ENCODE measurements at regions not wholly inside any gene's neighbourhood (a gene's known extent, or its start where the extent isn't known, plus 50 kb on each side); places are given as distances from the start of the nearest gene placed in this dataset.

- DNase-seq: peak in 3 of 58 donors; percentile 0 to 14 (median 1)
These were observed 98.3 kb upstream of the CAMK1G start for GRCh38 chr1:209485167-209485566.

DNA sequence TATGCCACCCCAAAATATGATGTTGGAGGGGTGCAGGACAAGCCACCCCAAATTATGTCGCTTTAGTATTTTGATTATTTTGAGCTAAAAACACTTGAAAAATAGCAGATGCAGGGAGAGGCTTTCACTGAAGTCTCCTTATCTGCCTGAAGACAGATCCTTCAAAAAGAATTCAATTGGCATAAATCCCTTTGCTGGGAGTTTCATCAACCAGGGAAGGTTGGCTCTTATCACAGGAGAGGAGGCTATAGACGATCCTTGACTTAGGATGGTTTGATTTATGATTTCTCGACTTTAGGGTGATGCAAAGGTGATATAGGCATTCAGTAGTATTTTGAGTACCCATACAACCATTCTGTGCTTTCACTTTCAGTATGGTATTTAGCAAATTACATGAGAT, 97.8 kb upstream of the CAMK1G start:
- DNase-seq: no peak

GRCh38 chr1:209486861-209487593, 96.5 kb upstream of the CAMK1G start:
- no peak for DNase-seq

DNA sequence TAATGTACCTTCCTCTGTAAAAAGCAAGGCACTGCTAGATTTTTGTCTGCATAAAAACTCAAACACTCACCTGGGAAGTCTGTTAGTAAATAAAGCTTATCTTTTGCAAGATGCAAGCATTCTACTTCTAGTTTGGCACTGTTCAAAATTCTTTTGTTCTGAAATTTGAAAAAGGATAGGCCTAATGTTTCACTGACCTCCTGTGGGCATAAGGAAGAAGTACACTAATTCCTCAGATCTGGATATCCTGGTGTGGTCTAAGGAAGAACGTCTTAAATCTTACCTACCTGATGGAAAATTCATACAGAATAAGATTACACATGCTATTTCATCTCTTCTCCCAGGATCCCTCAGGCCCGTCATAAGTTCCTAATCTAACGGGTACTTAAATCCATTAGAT, 93.5 kb upstream of the CAMK1G start:
- no peak for DNase-seq

DNA sequence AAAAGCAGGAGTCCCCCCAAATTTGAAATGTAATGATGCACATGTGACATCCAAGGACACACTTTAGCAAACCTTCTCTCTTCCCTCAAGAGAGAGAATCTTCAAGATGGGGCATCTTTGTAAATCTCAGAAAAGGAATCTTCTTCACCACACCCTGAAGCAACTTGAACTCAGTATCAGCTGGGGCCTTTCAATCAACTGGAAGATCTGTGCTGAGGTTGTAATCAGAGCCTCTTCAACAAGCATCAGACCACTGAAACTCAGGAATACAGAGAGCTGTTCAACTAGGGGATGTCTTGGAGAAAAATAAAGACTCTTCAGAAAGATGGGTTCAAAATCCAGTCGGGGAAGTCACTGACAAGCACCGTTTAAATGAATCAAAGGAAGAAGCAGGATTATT, 92.5 kb upstream of the CAMK1G start:
- no peak for DNase-seq

DNA sequence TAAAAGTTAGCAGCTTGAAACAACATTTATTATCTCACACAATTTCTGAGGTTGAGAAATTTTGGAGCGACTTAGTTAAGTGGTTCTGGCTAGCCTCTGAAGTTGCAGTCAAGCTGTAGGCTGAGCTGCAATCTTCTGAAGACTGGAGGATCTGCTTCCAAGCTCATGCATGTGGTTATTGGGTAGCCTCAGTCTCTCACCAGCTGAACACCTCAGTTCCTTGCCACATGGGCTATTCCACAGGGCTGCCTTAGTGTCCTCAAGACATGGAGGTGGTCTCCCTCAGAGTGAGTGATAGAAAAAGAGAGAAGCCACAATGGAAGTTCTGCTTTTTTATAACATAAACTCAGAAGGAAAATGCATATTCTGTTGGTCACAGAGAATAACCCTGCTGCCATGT, 92.0 kb upstream of the CAMK1G start:
- DNase-seq: no peak

DNA sequence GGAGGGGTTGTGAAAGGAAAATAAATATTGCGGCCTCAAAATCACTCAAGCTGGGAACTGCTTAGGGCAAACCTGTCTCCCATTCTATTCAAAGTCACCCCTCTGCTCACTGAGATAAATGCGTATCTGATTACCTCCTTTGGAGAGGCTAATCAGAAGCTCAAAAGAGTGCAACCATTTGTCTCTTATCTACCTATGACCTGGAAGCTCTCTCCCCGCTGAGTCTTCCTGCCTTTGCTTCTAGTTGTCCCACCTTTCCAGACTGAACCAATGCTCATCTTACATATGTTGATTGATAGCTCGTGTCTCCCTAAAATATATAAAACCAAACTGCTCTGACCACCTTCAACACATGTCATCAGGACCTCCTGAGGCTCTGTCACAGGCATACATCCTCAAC, 91.6 kb upstream of the CAMK1G start:
- no peak for DNase-seq

DNA sequence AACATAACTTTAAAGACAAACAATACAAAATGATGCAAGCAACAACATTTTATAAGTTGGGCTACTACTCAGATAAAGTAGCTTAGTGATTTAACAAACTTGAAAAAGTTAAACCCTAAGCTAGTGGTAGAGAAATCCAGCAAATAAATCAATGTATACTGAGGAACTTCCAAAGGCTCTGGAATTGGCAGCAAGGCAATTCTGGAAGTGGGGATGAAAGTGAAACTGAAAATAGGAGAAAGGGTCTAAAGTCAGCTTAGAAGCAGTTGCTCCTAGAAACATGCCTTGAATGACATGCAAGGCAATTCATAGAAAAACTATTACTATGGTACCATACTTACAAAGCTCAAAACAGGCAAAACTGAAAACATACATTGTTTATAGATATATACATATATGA, 90.0 kb upstream of the CAMK1G start:
- DNase-seq: no peak

DNA sequence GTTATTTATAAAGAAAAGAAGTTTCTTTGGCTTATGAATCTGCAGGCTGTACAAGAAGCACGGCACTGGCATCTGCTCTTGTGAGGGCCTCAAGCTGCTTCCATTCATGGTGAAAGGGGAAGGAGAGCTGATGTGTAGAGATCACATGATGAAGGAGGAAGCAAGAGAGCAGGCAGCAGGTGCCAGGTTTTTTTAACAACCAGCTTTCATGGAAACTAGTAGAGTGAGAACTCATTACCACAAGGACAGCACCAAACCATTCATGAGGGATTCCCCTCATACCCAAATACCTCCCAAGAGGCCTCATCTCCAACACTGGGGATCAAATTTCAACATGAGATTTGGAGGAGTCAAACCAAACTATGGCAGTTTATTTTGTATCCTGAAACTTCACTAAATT, 85.8 kb upstream of the CAMK1G start:
- DNase-seq: no peak

DNA sequence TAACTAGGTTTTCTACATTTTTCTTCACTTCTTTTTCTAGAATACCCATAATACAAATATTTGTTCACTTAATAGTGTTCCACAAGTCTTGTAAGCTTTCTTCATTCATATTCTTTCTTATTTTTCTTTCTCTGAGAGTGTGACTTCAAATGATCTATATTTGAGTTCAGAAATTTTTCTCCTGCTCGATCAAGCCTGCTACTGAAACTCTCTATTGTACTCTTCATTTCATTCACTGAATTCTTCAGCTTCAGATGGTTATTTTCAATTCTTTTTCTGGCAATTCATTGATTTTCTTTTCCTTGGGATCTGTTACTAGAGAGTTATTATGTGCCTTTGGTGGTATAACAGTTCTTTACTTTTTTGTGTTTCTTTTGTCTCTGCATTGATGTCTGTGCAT, 82.5 kb upstream of the CAMK1G start:
- DNase-seq: no peak

GRCh38 chr1:209503196-209503595, 80.3 kb upstream of the CAMK1G start:
- DNase-seq: no peak

DNA sequence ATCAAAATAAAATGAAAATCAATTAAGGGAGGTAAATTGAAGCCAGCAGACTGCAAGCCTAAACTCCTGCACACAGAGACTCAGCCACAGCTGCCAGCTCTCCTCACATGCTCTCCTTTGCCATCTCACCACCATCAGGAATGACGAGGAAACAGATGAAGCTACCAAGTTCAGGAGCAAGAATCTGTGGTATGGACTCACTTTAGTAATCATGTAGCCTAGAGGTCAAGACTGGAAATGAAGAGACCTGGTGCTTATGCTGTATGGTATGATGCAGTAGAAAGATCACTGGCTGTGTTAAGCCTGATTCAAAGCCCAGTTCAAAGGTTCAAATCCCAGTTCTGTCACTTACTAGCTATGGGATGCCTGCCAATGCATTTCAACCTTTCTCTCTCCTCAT, 78.9 kb upstream of the CAMK1G start:
- DNase-seq: no peak

GRCh38 chr1:209505044-209505443, 78.5 kb upstream of the CAMK1G start:
- no peak for DNase-seq

- no peak for DNase-seq
These were observed 77.4 kb upstream of the CAMK1G start for GRCh38 chr1:209506101-209506500.

DNA sequence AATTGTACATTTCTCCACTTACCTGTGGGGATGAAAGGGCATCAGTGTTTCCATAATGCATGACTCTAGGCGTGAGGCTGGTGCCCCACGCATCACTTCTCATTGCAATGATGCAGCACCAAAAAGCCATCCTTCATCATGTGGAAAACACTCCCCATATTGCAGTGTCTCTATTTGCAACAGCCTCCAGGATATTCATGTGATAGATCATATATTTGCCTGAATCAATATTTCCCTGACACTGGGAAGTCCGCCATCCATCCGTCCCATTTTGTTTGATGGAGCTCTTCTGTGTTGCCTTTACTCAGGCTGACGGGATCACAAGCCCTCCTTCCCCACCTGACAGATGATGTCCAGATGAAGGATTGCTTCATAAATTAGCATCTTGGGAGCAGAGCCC, 74.5 kb upstream of the CAMK1G start:
- no peak for DNase-seq

DNA sequence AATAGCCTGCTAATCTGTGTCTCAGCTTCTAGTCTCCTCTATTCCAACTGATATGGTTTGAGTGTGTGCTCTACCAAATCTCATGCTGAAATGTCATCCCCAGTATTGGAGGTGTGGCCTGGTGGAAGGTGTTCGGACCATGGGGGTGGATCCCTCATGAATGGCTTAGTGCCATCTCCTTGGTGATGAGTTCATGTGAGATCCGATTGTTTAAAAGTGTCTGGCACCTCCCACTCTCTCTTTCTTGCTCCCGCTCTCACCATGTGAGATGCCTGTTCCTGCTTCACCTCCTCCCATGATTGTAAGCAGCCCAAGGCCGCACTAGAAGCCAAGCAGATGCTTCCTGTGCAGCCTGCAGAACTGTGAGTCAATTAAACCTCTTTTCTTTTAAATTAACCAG, 73.5 kb upstream of the CAMK1G start:
- DNase-seq: no peak

DNA sequence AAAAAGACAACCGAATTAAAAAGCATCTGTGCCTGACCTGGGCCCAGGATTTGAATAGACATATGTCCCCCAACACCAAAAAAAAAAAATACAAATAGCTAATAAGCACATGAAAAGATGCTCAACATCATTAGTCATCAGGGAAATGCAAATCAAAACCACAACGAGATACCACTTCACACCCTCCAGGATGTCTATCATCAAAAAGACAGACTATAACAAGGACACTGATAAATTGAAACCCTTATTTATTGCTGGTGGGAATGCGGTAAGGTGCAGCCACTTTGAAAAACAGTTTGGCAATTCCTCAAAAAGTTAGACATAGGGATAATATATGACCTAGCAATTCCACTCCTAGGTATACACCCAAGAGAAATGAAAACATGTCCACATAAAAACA, 72.3 kb upstream of the CAMK1G start:
- DNase-seq: no peak

DNA sequence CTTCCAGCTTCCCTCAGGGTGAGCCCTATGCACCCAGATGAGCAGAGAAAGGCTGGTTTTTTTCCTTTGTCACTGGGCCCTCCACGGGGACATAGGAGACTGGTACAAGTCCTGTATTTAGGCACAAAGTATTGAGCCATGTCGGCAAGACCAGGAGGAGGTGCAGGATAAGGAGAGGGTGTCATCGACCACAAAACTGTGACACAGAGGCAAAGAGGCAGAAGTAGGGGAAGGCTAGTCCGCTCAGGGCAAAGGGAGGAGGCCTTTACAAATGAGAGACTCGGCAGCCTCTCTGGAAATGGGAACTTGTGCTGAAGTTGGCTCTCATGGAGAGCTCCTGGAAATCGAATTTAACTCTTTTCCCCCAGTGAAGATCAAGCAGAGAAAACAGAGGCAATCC, 70.7 kb upstream of the CAMK1G start:
- no peak for DNase-seq

GRCh38 chr1:209513226-209513625, 70.3 kb upstream of the CAMK1G start:
- no peak for DNase-seq

- no peak for DNase-seq
These were observed 66.5 kb upstream of the CAMK1G start for GRCh38 chr1:209516771-209517680.

DNA sequence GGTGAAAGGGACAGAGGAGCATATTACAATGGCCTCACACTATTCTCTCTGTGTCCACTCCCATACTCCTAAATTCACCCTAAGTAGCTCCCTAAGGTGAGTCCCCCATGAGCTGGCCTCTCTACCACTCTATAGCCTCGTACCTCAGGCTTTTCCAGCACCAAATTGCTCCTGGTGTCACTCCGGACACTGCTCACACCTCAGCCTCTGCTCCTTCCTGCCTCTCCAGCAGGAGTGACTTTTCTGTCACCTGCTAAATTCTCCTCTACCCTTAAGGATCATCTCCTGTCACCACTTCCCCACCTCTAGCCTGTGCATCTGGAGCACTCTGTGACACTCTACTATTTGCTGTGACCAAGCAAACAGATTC, 65.8 kb upstream of the CAMK1G start:
- no peak for DNase-seq

GRCh38 chr1:209519786-209520185, 63.7 kb upstream of the CAMK1G start:
- no peak for DNase-seq

GRCh38 chr1:209522826-209523225, 60.7 kb upstream of the CAMK1G start:
- no peak for DNase-seq
